Colonic mucosa (tissue), 4 donors: ENCODE measurements at regions not wholly inside any gene's neighbourhood (a gene's known extent, or its start where the extent isn't known, plus 50 kb on each side); places are given as distances from the start of the nearest gene placed in this dataset.

Experiments
- DNase-seq: peaks from one replicate; pipeline ENCODE4 v3.0.0-alpha.2; 2020
- H3K27ac ChIP-seq: fragments of 200-600 bp; one replicate; pipeline ENCODE4 v1.8.0; 2021
- H3K27me3 ChIP-seq: fragments of 200-600 bp; one replicate; pipeline ENCODE4 v1.8.0; 2021
- H3K36me3 ChIP-seq: fragments of 200-600 bp; one replicate; pipeline ENCODE4 v1.8.0; 2021
- H3K4me1 ChIP-seq: fragments of 200-600 bp; one replicate; pipeline ENCODE4 v1.8.0; 2021; ENCODE audit warnings: mild to moderate bottlenecking
- H3K4me3 ChIP-seq: fragments of 200-600 bp; one replicate; pipeline ENCODE4 v1.8.0; 2021
- H3K9ac ChIP-seq, 2 donors: one replicate each; pipeline ENCODE4 v1.7.0; 2013; ENCODE audit warnings: control low read depth in 2 of 2, low read depth in 2 of 2, low read length in 2 of 2
- H3K9me3 ChIP-seq: fragments of 200-600 bp; one replicate; pipeline ENCODE4 v1.8.0; 2021
- intact Hi-C: fragments of 100-400 bp; cut with DNase I; formaldehyde crosslinking; loops from one replicate; pipeline ENCODE4 v1.14.1; 2022
- TF ChIP-seq, protein P1 (sequence below): fragments of 200-600 bp; IDR thresholded peaks from one replicate; pipeline ENCODE4 v1.8.0; 2022; ENCODE audit warnings: antibody characterized with exemption, mild to moderate bottlenecking
- donor health status: healthy.
- donor health status: DM: no; HTN: no; CAD: no.
- donor health status: DM: no; HTN: no; CAD: no.

DNA sequence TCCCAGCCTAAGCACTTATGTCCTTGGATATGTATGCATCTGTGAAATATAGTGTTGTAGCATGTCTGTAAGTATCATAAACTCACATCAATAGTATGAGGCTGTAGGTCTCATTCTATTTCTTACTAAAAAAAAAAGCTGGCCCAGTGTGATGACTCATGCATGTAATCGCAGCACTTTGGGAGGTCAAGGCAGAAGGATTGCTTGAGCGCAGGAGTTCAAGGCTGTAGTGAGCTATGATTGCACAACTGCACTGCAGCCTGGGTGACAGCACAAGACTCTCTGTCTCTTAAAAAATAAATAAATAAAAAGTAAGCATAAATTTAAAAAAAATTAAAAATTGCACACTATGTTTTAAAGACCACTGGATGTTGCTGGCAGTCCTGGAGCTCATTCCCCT, 79.1 kb upstream of the SPATA13 start:
- Histone ChIP-seq H3K27me3 (no peaks in the 10 kb centered on the region), H3K36me3 (no peaks in the 10 kb centered on the region), H3K4me3 (no peak overlapping the region), H3K9ac (no peak overlapping the region), H3K27ac (no peak overlapping the region), H3K4me1 (no peaks in the 10 kb centered on the region), H3K9me3 (no peaks in the 10 kb centered on the region)
- DNase-seq = no peak
- TF ChIP-seq, protein P1, sequence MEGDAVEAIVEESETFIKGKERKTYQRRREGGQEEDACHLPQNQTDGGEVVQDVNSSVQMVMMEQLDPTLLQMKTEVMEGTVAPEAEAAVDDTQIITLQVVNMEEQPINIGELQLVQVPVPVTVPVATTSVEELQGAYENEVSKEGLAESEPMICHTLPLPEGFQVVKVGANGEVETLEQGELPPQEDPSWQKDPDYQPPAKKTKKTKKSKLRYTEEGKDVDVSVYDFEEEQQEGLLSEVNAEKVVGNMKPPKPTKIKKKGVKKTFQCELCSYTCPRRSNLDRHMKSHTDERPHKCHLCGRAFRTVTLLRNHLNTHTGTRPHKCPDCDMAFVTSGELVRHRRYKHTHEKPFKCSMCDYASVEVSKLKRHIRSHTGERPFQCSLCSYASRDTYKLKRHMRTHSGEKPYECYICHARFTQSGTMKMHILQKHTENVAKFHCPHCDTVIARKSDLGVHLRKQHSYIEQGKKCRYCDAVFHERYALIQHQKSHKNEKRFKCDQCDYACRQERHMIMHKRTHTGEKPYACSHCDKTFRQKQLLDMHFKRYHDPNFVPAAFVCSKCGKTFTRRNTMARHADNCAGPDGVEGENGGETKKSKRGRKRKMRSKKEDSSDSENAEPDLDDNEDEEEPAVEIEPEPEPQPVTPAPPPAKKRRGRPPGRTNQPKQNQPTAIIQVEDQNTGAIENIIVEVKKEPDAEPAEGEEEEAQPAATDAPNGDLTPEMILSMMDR = no peak
- intact Hi-C loops = no loop called here

DNA sequence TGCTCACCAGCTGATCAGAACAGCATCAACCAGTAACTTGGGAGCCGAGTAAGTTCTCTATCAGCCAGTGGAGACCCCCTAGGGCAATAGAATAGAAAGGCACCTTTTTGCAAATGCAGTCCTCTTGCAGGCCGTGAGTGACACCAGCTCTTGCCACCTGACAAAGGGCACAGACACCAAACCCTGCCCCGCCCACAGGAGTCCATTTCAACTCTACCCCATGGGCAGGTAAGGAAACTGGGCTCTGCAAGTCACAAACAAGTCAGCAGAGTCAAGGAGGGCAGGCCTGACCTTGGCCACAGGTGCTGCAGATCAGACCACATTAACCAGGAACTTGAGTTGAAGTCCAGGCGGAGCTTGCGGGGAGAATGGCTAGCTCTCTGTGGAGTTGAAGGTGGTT, 77.4 kb upstream of the SPATA13 start:
- Histone ChIP-seq H3K4me1 (peaks cover 5% of the 10 kb centered on the region), H3K27ac (no peak overlapping the region), H3K9me3 (no peaks in the 10 kb centered on the region), H3K4me3 (no peak overlapping the region), H3K36me3 (no peaks in the 10 kb centered on the region), H3K27me3 (no peaks in the 10 kb centered on the region), H3K9ac (no peak overlapping the region)
- intact Hi-C loops = no loop called here
- DNase-seq = no peak
- TF ChIP-seq, protein P1 = no peak

DNA sequence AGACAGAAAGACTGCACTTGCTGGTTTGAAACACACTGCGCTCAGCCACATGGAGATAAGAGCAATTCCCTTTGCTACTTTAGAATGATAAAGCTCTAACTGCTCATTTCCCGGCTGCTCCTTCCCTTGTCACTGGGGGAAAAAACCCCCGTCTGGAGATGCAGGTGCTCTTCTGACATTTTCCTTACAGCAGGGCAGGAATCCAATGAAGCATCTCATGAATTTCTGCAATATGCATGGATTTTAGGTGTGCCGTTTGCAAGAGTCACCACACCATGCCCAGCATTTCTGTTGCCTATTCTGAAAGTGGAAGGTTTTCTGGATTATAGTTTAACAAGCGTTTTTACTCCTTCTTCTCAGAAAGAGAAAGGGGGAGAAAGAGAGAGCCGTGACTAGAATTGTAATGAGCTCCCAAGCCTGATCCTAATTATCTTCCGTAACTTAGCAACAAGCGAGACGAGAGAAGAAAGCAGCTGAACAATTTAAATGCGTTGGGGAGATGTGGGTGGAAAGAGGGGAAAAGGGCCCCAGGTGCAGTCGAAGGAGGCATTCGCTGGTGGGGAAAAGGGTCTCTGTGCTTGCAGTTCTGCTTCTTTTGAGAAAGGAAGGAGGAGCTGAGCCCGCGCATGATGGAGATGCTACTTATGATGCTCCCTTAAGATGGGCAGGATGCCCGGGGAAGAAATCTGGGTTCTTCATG, 76.6 kb upstream of the SPATA13 start:
- Histone ChIP-seq H3K9me3 (no peaks in the 10 kb centered on the region), H3K9ac (no peak overlapping the region), H3K27ac (no peak overlapping the region), H3K4me3 (no peak overlapping the region), H3K27me3 (no peaks in the 10 kb centered on the region), H3K4me1 (peaks cover 5% of the 10 kb centered on the region), H3K36me3 (no peaks in the 10 kb centered on the region)
- intact Hi-C loops = no loop called here
- TF ChIP-seq, protein P1 = no peak
- DNase-seq = no peak

DNA sequence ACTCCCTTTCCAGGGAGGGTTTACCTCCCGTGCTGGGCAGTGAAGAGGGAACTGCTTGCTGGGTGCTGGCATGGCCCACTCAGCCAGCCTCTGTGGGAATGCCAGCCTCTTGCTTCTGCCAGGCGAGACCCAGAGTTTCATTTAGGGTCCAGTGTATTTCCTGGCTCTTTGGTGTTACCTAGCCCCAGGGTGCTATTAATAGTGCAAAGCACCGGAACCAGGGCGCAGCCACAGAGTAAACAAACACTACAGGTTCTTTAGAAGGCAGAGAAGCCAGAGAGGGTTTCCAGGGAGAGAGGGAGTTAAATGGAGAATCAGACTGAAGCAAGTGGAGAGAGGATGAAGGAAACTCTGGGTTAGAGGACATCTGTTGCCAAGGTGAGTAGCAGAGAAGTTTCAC, 74.9 kb upstream of the SPATA13 start:
- peaks cover 5% of the 10 kb centered on the region for H3K4me1 ChIP-seq
- no peak overlapping the region for H3K9ac ChIP-seq
- H3K4me3 ChIP-seq = no peak overlapping the region
- intact Hi-C loops = no loop called here
- DNase-seq = no peak
- TF ChIP-seq, protein P1 = no peak
- H3K36me3 ChIP-seq = no peaks in the 10 kb centered on the region
- H3K27ac ChIP-seq = no peak overlapping the region
- H3K9me3 ChIP-seq = no peaks in the 10 kb centered on the region
- no peaks in the 10 kb centered on the region for H3K27me3 ChIP-seq

DNA sequence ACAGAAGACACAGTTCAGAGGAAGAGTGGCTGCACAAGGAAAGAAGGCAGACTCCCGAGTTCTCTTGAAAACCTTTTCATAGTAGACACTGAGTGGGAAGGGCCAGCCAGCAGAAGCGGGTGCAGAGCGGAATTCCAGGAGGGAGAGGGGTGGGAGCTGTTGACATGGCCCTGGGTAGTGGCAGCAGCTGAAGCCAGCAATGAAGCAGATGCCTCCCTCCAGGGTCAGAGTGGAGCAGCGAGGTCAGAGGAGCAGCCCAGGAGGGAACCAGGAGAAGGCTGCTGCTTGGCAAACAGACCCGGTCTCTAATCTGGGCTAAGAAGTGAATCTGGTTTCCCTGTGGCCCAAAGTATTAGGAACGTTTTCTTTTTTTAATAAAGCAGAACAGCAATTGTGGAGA, 73.9 kb upstream of the SPATA13 start:
- Histone ChIP-seq H3K9me3 (no peaks in the 10 kb centered on the region), H3K4me1 (peaks cover 5% of the 10 kb centered on the region), H3K4me3 (no peak overlapping the region), H3K36me3 (no peaks in the 10 kb centered on the region), H3K27ac (no peak overlapping the region), H3K27me3 (no peaks in the 10 kb centered on the region), H3K9ac (no peak overlapping the region)
- intact Hi-C loops = no loop called here
- no peak for DNase-seq
- TF ChIP-seq, protein P1 = no peak
